ENCODE measurements at regions not wholly inside any gene's neighbourhood (a gene's known extent, or its start where the extent isn't known, plus 50 kb on each side); places are given as distances from the start of the nearest gene placed in this dataset.

DNA sequence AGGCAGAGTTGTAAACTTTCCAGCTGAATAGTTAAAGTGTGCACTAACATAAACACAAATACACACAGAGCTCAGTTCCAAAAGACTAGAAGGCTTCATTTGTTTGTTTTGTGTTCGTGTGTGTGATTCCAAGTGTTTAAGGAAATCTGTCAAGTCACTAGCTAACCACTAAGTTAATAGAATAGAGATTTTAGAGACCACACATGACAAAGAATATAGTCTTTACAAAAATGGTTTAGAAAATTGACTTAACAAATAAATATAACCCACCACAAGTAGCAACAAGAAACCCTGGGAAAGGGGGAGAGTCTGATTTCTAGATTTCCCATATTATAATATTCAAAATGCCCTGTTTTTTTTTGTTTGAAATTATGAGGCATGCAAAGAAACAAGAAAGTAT lies 209.4 kb downstream of the FZD1 start:
- H3K27ac ChIP-seq (ENCODE audit: low read depth, low read length) = no peak overlapping the region
- POLR2A ChIA-PET = no interaction called here
- no peaks in the 10 kb centered on the region for H3K27me3 ChIP-seq (ENCODE audit: insufficient read depth, low read length)
- H3K4me2 ChIP-seq (ENCODE audit: low read length) = no peak overlapping the region
- CTCF ChIA-PET = no interaction called here
- DNase-seq (ENCODE audit: low read depth, low spot score) (no peak), ATAC-seq (no peak)
- H3K9ac ChIP-seq (ENCODE audit: low read length) = no peak overlapping the region
- TF ChIP-seq POLR2A (IDR thresholded peaks at IDR 0.05; ENCODE audit: borderline replicate concordance, extremely low read depth, insufficient read depth, insufficient read length) (no peak), FOSL1 (IDR thresholded peaks at IDR 0.05; ENCODE audit: low read depth) (no peak), ELF1 (IDR thresholded peaks at IDR 0.05; ENCODE audit: borderline replicate concordance, low read depth) (no peak), EZH2 (IDR thresholded peaks at IDR 0.05) (no peak), CEBPB (IDR thresholded peaks at IDR 0.05; ENCODE audit: low read depth) (no peak), POLR2AphosphoS5 (IDR thresholded peaks at IDR 0.05; ENCODE audit: low read depth, low read length) (no peak), SIN3A (IDR thresholded peaks at IDR 0.05; ENCODE audit: low read depth) (no peak), RAD21 (IDR thresholded peaks at IDR 0.05; ENCODE audit: low read depth) (no peak), EZH2phosphoT487 (IDR thresholded peaks at IDR 0.05; ENCODE audit: borderline replicate concordance) (no peak), ZNF274 (IDR thresholded peaks at IDR 0.05; ENCODE audit: low read depth, low read length) (no peak)
- TF ChIP-seq, protein P1, sequence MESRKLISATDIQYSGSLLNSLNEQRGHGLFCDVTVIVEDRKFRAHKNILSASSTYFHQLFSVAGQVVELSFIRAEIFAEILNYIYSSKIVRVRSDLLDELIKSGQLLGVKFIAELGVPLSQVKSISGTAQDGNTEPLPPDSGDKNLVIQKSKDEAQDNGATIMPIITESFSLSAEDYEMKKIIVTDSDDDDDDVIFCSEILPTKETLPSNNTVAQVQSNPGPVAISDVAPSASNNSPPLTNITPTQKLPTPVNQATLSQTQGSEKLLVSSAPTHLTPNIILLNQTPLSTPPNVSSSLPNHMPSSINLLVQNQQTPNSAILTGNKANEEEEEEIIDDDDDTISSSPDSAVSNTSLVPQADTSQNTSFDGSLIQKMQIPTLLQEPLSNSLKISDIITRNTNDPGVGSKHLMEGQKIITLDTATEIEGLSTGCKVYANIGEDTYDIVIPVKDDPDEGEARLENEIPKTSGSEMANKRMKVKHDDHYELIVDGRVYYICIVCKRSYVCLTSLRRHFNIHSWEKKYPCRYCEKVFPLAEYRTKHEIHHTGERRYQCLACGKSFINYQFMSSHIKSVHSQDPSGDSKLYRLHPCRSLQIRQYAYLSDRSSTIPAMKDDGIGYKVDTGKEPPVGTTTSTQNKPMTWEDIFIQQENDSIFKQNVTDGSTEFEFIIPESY (IDR thresholded peaks at IDR 0.05; ENCODE audit: extremely low read depth, insufficient replicate concordance, low read length) = no peak
- TF ChIP-seq, protein P2, sequence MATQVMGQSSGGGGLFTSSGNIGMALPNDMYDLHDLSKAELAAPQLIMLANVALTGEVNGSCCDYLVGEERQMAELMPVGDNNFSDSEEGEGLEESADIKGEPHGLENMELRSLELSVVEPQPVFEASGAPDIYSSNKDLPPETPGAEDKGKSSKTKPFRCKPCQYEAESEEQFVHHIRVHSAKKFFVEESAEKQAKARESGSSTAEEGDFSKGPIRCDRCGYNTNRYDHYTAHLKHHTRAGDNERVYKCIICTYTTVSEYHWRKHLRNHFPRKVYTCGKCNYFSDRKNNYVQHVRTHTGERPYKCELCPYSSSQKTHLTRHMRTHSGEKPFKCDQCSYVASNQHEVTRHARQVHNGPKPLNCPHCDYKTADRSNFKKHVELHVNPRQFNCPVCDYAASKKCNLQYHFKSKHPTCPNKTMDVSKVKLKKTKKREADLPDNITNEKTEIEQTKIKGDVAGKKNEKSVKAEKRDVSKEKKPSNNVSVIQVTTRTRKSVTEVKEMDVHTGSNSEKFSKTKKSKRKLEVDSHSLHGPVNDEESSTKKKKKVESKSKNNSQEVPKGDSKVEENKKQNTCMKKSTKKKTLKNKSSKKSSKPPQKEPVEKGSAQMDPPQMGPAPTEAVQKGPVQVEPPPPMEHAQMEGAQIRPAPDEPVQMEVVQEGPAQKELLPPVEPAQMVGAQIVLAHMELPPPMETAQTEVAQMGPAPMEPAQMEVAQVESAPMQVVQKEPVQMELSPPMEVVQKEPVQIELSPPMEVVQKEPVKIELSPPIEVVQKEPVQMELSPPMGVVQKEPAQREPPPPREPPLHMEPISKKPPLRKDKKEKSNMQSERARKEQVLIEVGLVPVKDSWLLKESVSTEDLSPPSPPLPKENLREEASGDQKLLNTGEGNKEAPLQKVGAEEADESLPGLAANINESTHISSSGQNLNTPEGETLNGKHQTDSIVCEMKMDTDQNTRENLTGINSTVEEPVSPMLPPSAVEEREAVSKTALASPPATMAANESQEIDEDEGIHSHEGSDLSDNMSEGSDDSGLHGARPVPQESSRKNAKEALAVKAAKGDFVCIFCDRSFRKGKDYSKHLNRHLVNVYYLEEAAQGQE (IDR thresholded peaks at IDR 0.05; ENCODE audit: low read depth) = no peak
- TF ChIP-seq, protein P3, sequence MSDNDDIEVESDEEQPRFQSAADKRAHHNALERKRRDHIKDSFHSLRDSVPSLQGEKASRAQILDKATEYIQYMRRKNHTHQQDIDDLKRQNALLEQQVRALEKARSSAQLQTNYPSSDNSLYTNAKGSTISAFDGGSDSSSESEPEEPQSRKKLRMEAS (IDR thresholded peaks at IDR 0.05) = no peak
- H3K4me1 ChIP-seq (ENCODE audit: control insufficient read depth in 1 of 2, insufficient read depth in 2 of 2, low read length in 2 of 2) = no peaks in the 10 kb centered on the region
- intact Hi-C loops (cut with micrococcal nuclease) = no loop called here
- no peaks in the 10 kb centered on the region for H3K9me3 ChIP-seq (ENCODE audit: control insufficient read depth in 1 of 2, insufficient read depth in 1 of 2, low read depth in 1 of 2, low read length in 2 of 2)
- H3K79me2 ChIP-seq (ENCODE audit: insufficient read depth, low read length) = no peaks in the 10 kb centered on the region
- no peak overlapping the region for H3K4me3 ChIP-seq (replicated peaks in 1 of 2; ENCODE audit: low read depth in 1 of 2, low read length in 2 of 2)
- no peaks in the 10 kb centered on the region for H3K9me2 ChIP-seq (ENCODE audit: insufficient read depth)
- RAD21 ChIA-PET (ENCODE audit: low non-redundant PET in 1 of 2, low total read pairs in 2 of 2, uncharacterized antibody in 2 of 2, unreplicated experiment in 2 of 2) = no interaction called here
- no peak overlapping the region for H2AFZ ChIP-seq (ENCODE audit: low read depth, low read length, poor library complexity, severe bottlenecking)
- no peaks in the 10 kb centered on the region for H3K36me3 ChIP-seq (ENCODE audit: control insufficient read depth in 1 of 2, insufficient read depth in 2 of 2, low read length in 2 of 2)
- no peaks in the 10 kb centered on the region for H4K20me1 ChIP-seq (ENCODE audit: insufficient read depth)
- no TSS peak for BruUV-seq (replicated peaks)
